NCI-H2196 treated with DMSO at 0.1 percent for 48 hours (cell line): ENCODE measurements at regions not wholly inside any gene's neighbourhood (a gene's known extent, or its start where the extent isn't known, plus 50 kb on each side); places are given as distances from the start of the nearest gene placed in this dataset.

ENCODE experiments used
- DNase-seq: peaks from one replicate; lab custom pipeline; 2025; ENCODE audit not compliant: unreplicated experiment; lab: John Stamatoyannopoulos, UW

DNA sequence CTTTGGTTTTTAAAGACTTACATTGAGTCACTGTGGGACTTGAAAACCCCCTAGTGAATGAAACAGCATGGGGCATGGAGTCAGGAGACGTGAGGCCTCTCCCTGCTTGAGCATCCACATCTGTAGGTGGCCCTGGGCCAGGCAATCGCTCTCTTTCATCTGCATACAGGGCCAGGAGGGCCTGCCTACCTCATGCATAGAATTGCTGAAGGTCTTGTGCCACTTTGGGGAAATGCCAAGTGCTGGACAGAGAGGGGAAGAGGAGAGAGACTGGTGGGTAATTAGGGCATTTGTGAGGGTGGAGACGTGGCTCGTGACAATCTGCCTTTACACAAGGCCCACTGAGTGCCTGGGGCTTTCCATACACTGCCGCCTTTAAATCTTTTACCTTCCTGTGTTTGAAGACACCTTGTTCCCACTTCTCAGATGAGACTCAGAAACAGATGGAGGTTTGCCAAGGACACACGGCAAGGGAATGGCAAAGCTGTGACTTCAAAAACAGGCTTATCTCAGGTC is 322.2 kb upstream of the HS6ST1 start:
- no peak for DNase-seq

DNA sequence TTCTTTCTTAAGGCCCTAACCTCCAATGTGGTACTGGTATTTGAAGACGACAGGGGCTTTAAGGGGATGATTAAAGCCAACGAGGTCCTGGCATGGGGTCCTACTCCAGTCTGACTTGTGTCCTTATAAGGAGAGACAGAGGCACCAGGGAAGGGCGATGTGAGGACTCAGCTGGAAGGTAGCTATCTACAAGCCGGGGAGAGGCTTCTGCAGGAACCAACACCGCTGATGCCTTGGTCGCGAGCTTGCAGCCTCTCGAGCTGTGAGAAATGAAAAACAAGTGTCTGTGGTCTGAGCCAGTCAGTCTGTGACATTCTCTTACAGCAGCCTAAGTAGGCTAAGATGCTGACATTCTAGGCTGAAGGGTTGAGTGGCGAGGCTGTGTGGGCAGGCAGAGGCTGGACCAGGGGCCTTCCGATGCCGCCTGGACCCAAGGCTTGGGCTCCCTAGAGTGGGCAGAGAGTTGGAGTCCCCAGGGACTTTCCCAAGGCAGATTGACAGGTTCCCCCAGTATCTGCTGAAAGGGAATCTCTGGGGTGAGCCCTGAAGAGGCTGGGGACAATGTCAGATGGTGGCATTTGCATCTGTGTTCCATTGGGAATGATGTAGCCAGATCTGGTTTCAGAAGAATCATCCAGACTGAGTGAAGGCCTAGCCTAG is 322.9 kb upstream of the HS6ST1 start:
- no peak for DNase-seq

GRCh38 chr2:128642316-128642715 is 323.6 kb upstream of the HS6ST1 start:
- DNase-seq = no peak

DNA sequence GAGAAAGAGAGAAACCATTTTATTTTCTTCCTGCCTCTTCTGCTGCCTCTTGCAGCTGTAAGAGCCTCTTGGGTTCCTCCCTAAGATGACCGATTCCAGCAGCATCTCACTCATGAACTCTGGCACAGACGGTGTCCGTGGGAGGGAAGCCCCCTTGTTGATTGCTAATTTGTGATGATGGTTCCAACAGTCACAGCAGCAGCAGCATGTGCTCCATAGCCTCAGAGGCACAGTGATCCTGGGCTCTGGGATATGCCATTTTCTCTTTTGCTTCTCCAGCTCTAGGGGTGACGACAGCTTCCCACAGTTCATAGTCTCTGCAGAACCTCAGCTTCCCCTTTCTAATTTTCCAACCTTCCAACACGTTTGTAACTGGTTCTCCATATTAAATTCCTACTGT is 324.2 kb upstream of the HS6ST1 start:
- no peak for DNase-seq

GRCh38 chr2:128643221-128644065 is 324.8 kb upstream of the HS6ST1 start:
- DNase-seq = no peak

- no peak for DNase-seq
Observed at GRCh38 chr2:128644156-128644555, 325.5 kb upstream of the HS6ST1 start.

GRCh38 chr2:128644718-128645256 is 326.1 kb upstream of the HS6ST1 start:
- DNase-seq = no peak

DNA sequence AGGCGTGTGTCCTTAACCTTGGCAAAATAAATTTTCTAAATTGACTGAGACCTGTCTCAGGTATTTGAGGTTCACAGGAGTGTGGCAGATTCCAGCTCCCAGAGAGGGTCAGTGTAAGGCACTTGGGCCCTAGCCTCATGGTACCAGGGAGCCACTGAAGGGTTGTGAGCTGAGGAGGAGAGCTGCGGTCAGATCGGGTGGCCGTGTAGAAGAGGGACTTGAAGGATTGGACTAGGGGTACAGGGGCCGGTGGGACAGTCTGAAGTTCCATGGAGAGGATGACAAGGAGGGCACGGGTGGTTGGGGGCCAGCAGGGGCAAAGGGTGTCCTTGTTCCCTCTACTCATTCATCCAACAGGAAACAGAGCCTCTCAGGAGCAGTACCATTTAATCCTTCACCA is 327.0 kb upstream of the HS6ST1 start:
- DNase-seq = no peak

DNA sequence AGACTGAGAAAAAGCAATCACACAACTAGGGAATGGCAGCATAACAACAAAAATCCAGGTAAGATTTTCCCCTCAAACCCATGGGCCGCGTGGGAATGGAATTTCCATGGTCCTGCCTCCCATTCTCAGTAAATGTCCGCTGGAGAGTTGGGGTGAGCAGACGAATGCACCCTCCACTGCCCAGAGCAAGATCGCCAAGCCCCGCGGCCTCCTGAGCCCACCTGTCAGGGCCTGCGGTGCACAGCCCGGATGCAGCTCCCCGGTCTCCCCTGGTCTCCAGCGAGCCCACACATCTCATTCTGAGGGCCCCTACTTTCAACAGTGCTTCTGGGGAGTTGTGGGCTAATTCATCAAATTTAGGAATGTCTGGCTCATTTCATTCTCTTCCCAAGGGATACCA is 327.4 kb upstream of the HS6ST1 start:
- DNase-seq = no peak

- no peak for DNase-seq
Observed at GRCh38 chr2:128646691-128647090, 328.0 kb upstream of the HS6ST1 start.

DNA sequence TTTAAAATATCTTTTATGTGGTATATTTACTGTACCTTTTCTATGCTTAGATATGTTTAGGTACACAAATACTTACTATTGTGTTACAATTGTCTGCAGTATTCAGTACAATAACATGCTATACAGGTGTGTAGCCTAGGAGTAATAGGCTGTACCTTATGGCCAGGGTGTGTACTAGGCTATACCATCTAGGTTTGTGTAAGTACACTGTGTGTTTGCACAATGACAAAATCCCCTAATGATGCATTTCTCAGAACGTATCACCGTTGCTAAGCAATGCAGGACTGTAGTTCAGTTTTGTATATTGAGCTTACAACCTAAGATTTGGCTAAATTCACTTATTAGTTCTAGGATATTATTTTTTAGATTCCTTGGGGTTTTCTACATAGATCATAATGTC is 332.3 kb upstream of the HS6ST1 start:
- DNase-seq = no peak

- no peak for DNase-seq
Observed at GRCh38 chr2:128654408-128654807, 335.7 kb upstream of the HS6ST1 start.

- DNase-seq = no peak
Observed at GRCh38 chr2:128660836-128661235, 342.2 kb upstream of the HS6ST1 start.

DNA sequence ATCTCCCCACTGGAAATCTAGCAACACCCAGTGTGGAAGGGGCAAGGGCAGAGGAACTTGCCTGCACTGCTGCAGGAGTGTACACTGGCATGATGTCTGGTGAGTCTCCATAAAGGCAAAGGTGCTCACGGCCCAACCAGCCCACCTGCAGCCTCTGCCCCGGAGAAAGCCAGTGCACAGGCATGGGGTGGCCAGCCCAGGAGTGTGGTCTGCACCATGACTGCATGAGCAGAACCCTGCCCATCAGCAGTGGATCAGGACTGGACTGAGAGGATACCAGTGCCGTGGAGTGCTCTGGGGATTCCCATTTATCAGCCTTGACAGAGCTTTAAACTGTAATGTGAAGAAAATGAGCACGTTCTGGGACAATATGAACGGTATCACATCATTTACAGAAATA is 342.6 kb upstream of the HS6ST1 start:
- DNase-seq = no peak

GRCh38 chr2:128662051-128662471 is 343.4 kb upstream of the HS6ST1 start:
- no peak for DNase-seq

DNA sequence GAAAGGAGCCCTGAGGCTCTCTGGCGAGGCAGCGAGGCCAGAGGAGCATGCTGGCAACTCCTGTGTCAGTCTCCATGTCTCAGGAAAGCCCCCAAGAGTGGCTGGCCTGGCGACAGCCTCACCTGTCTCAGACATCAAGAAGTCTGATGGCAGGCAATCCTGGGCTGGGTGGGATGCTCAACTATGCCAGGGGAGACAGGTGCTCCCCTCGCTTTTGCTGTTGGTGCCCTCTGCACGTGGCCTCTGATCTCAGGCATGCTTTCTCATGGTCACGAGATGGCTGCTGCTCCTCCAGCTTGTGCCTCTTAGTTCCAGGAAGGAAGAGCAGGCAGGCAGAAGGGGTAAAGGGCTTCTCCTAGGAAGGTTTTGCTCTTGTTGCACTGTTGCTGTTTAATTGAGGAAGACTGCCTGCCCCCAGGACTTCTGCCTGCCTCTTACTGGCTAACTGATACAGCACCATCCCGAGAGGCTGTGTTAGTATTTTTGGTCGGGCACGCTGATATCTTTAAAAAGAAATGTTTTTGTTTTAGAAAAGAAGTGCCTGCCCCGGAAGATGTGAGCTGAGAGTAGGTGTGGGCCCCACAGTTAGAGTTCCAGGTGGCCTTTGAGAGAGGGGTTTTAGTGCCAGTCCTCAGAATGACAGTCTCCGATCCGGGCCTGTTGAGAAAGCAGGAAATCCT is 344.8 kb upstream of the HS6ST1 start:
- no peak for DNase-seq

- no peak for DNase-seq
Observed at GRCh38 chr2:128664499-128664971, 345.9 kb upstream of the HS6ST1 start.

DNA sequence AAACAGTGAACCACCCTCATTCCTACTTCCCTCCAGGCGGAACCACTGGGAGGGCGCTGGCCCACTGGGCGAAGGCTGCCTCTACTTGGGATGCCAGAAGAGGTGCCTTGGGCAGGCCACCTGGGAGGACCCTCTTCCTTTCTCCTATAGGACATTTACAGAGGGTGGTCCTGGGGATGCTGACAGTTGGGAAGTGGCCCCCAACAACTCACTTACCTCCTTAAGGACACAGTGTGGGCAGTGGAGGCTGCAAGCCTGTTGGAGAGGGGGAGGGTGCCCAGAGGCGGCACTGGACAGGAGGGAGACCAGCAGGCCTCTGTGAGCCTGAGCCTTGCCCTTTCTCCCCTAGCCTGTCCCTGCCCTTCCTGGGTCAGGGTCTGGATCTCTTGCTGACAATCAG is 346.4 kb upstream of the HS6ST1 start:
- no peak for DNase-seq

DNA sequence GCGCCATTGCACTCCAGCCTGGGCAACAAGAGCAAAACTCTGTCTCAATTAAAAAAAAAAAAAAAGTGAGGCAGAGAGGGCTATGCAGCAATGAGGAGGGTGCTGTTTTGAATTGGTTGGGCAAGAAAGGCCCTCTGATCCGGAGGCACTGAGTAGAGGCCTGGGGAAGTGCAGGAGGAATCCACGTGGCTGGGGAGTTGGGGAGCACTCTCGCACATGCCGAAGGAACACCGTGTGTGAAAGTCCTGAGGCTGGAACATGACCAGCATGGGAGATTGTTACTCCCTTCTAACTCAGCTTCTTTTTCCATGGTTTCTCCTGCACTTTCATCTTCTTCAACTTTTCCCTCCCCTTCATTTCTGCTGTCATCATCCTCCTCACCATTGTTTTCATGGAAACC is 347.9 kb upstream of the HS6ST1 start:
- no peak for DNase-seq

DNA sequence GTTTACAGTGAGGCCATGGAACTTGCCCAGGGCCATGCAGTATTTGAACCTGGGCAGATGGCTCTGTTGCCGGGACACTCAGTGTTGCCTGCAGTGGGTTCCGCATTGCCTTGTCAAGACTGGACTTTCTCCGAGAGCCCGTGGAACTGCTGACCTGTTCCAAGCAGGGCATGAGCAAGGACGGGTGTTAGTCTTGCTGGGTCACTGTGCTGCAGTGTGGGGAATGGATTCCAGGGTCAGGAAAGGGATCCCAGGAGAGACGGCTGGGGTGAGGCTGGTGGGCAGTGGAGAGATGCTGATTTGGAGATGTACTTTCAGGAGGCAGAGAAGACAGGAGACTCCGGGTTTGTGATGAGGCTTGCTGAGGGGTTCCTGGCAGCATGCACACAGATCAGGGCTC is 348.7 kb upstream of the HS6ST1 start:
- no peak for DNase-seq

DNA sequence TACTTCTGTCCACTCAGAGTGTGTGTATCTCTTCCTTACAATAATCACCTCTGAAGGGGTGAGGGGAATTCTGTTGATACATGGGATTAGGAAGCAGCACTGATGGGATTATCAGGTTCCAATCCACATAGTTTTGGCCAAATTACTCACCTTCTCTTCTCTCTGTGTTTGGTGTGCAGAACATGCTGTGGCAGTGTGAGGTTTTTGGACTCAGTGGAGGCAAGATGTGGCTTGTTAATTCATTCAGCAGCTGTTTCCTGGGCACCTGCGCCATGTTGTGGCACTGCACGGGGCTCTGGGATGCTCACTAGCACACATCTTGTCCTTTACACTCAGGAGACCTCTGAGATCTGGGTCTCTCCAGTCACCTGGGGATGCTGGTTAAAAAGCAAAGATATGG is 350.3 kb upstream of the HS6ST1 start:
- no peak for DNase-seq
